ENCODE measurements at regions not wholly inside any gene's neighbourhood (a gene's known extent, or its start where the extent isn't known, plus 50 kb on each side); places are given as distances from the start of the nearest gene placed in this dataset.

GRCh38 chr21:25400427-25400826 is 206.9 kb downstream of the MRPL39 start:
- Histone ChIP-seq H3K4me1 (ENCODE audit: control insufficient read depth, extremely low read depth, insufficient read depth, low read length) (no peaks in the 10 kb centered on the region), H3K4me3 (replicated peaks in 1 of 3; ENCODE audit: insufficient read depth in 1 of 3, low read depth in 1 of 3, low read length in 3 of 3) (no peak overlapping the region), H3K27ac (ENCODE audit: insufficient read depth, low read depth, low read length) (no peak overlapping the region), H4K20me1 (replicated peaks; ENCODE audit: control insufficient read depth, extremely low read depth, insufficient read depth, low read length) (no peaks in the 10 kb centered on the region), H3K27me3 (ENCODE audit: control insufficient read depth in 2 of 2, insufficient read depth in 2 of 2, low read length in 2 of 2) (no peaks in the 10 kb centered on the region), H3K36me3 (ENCODE audit: control insufficient read depth in 2 of 2, extremely low read depth in 1 of 2, insufficient read depth in 2 of 2, low read length in 2 of 2) (no peaks in the 10 kb centered on the region), H3K4me2 (ENCODE audit: insufficient read depth, low read length) (no peak overlapping the region), H3K9me1 (replicated peaks; ENCODE audit: control insufficient read depth, extremely low read depth, insufficient read depth, low read length) (no peaks in the 10 kb centered on the region), H3K9ac (replicated peaks; ENCODE audit: extremely low read depth, insufficient read depth, low read length) (no peak overlapping the region), H3K9me3 (replicated peaks; ENCODE audit: control insufficient read depth, insufficient read depth, low read length) (no peaks in the 10 kb centered on the region), H3K79me2 (ENCODE audit: control insufficient read depth, insufficient read depth, low read length) (no peaks in the 10 kb centered on the region), H2AFZ (ENCODE audit: low read depth, low read length) (no peak overlapping the region)
- no TSS peak for BruUV-seq (replicated peaks)
- intact Hi-C loops (cut with micrococcal nuclease) = no loop called here
- TF ChIP-seq FOS (IDR thresholded peaks at IDR 0.05; ENCODE audit: borderline replicate concordance, insufficient read depth, low read length) (no peak), EZH2 (IDR thresholded peaks at IDR 0.05; ENCODE audit: borderline replicate concordance, low read depth, low read length, severe bottlenecking) (no peak), GATA2 (IDR thresholded peaks at IDR 0.05; ENCODE audit: insufficient read depth, insufficient read length, low read depth, low read length) (no peak), CTCF (IDR thresholded peaks at IDR 0.05; ENCODE audit: extremely low read depth in 1 of 2, insufficient read depth in 1 of 2, low read depth in 1 of 2, low read length in 2 of 2) (no peak), JUN (IDR thresholded peaks at IDR 0.05; ENCODE audit: borderline replicate concordance, insufficient read depth, insufficient read length, low read depth) (no peak), POLR2AphosphoS5 (IDR thresholded peaks at IDR 0.05; ENCODE audit: insufficient read depth, low read depth, low read length) (no peak), MAX (IDR thresholded peaks at IDR 0.05; ENCODE audit: insufficient read depth, insufficient read length) (no peak), POLR2A (IDR thresholded peaks at IDR 0.05; ENCODE audit: low read depth, low read length) (no peak), MYC (IDR thresholded peaks at IDR 0.05; ENCODE audit: low read depth, low read length) (no peak)
- FAIRE-seq = no peak
- dilution Hi-C loops (cut with MboI; ENCODE audit: extremely low pct_ligation_motif_present, low sequenced_read_pairs) = no loop called here
- DNase-seq (ENCODE audit: low read depth, low spot score) = no peak
- POLR2A ChIA-PET = interaction anchor here (0.7 kb wide), 1 partner anchor 135 kb away, joined by 5 read pairs; no protein-coding TSS in a partner anchor
- CTCF ChIA-PET = no interaction called here

Measured in endothelial cell of umbilical vein (primary cell).